Vagina (tissue), 2 donors: ENCODE measurements at regions not wholly inside any gene's neighbourhood (a gene's known extent, or its start where the extent isn't known, plus 50 kb on each side); places are given as distances from the start of the nearest gene placed in this dataset.

Source experiments
- CTCF ChIP-seq, 3 experiments: fragments of 450-650 bp in 2 of 3; fragments of 200-600 bp in 1 of 3; sonication (generic) in 1 of 3; IDR thresholded peaks; one replicate each; pipeline ENCODE4 v1.5.1; 2017 to 2019; ENCODE audit warnings: antibody characterized with exemption in 3 of 3, mild to moderate bottlenecking in 2 of 3, moderate library complexity in 2 of 3
- POLR2AphosphoS5 ChIP-seq, 2 donors: sonication (generic); formaldehyde crosslinking; IDR thresholded peaks; one replicate each; pipeline ENCODE4 v1.9.0; 2017; ENCODE audit warnings: antibody characterized with exemption in 2 of 2, mild to moderate bottlenecking in 2 of 2, low read depth in 1 of 2; ENCODE audit not compliant: insufficient read depth in 1 of 2

GRCh38 chr5:134465816-134466240, 54.1 kb upstream of the CDKN2AIPNL start:
- no peak for TF ChIP-seq CTCF (IDR thresholded peaks at IDR 0.05)
- peak; percentile 69 to 89 for TF ChIP-seq POLR2AphosphoS5 (IDR thresholded peaks at IDR 0.05; ENCODE audit: insufficient read depth in 1 of 2, low read depth in 1 of 2)
